ENCODE measurements at regions not wholly inside any gene's neighbourhood (a gene's known extent, or its start where the extent isn't known, plus 50 kb on each side); places are given as distances from the start of the nearest gene placed in this dataset.

DNA sequence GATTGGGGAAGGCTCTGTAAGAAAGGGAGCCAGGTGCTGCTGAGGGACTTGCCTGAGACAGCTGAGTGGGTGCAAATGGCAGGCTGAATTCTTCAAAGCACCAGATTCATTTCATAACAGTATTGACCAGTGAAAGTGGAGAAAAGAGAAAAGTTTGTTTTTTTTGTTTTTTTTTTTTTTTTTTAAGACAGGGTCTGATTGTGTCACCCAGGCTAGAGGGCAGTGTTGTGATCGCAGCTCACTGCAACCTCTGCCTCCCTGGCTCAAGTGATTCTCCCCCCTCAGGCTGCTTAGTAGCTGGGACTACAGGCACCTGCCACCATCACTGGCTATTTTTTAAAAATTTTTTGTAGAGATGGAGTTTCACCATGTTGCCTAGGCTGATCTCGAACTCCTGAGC lies 494.0 kb downstream of the MIAT start:
- TF ChIP-seq, protein P1, sequence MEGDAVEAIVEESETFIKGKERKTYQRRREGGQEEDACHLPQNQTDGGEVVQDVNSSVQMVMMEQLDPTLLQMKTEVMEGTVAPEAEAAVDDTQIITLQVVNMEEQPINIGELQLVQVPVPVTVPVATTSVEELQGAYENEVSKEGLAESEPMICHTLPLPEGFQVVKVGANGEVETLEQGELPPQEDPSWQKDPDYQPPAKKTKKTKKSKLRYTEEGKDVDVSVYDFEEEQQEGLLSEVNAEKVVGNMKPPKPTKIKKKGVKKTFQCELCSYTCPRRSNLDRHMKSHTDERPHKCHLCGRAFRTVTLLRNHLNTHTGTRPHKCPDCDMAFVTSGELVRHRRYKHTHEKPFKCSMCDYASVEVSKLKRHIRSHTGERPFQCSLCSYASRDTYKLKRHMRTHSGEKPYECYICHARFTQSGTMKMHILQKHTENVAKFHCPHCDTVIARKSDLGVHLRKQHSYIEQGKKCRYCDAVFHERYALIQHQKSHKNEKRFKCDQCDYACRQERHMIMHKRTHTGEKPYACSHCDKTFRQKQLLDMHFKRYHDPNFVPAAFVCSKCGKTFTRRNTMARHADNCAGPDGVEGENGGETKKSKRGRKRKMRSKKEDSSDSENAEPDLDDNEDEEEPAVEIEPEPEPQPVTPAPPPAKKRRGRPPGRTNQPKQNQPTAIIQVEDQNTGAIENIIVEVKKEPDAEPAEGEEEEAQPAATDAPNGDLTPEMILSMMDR (conservative IDR thresholded peaks at IDR 0.05; ENCODE audit: low read depth, low read length), result no peak
- no peak for TF ChIP-seq EZH2 (IDR thresholded peaks at IDR 0.05; ENCODE audit: borderline replicate concordance, low read depth, low read length, poor library complexity, severe bottlenecking)

Data from A673 (cell line).